HL-60 (cell line): ENCODE measurements at regions not wholly inside any gene's neighbourhood (a gene's known extent, or its start where the extent isn't known, plus 50 kb on each side); places are given as distances from the start of the nearest gene placed in this dataset.

Source experiments
- CTCF ChIP-seq: IDR thresholded peaks from one replicate; pipeline ENCODE4 v1.5.1; 2011; ENCODE audit warnings: low read length, control low read depth, inconsistent platforms; ENCODE audit not compliant: insufficient read depth
- POLR2AphosphoS5 ChIP-seq: IDR thresholded peaks from 2 replicates; pipeline ENCODE4 v1.6.1; 2012; ENCODE audit warnings: low read depth
- REST ChIP-seq: IDR thresholded peaks from 2 replicates; pipeline ENCODE4 v1.6.1; 2012; ENCODE audit warnings: low read depth; ENCODE audit not compliant: insufficient replicate concordance

- TF ChIP-seq CTCF (no peak), POLR2AphosphoS5 (no peak), REST (no peak)
Measured at GRCh38 chr9:11833056-11833455, 860.1 kb upstream of the TYRP1 start.
